HepG2 (cell line): ENCODE measurements at regions not wholly inside any gene's neighbourhood (a gene's known extent, or its start where the extent isn't known, plus 50 kb on each side); places are given as distances from the start of the nearest gene placed in this dataset.

Experiments used
- ATAC-seq: fragments of 200-7000 bp; cut with Tn5 transposase; 3 replicates; pipeline ENCODE4 v1.9.1; 2020; ENCODE audit warnings: mild to moderate bottlenecking, moderate library complexity
- BruUV-seq: library from RNA; stranded (reverse); fragments of 400-500 nt; replicated peaks from 2 replicates; lab custom pipeline; 2021; lab: Mats Ljungman, UMichigan
- CTCF ChIA-PET: fragments of 300-600 bp; formaldehyde crosslinking; extraction: SDS; loops from one replicate; lab custom pipeline; 2021; ENCODE audit warnings: low total read pairs, inconsistent platforms, low intra/inter-chr PET ratio; lab: Yijun Ruan, JAX
- POLR2A ChIA-PET: fragments of 350-600 bp; sonication (Branson Sonifier 250); formaldehyde crosslinking; loops from one replicate; lab custom pipeline; 2020; ENCODE audit warnings: antibody characterized with exemption, inconsistent platforms; lab: Yijun Ruan, JAX
- DNase-seq: peaks from one replicate; pipeline ENCODE4 v3.0.0-alpha.2; 2015; ENCODE audit warnings: low spot score
- FAIRE-seq: peaks from 3 replicates; lab custom pipeline; 2011; peaks lifted over from hg19 to GRCh38; lab: Jason Lieb, UNC
- H2AFZ ChIP-seq: one replicate; pipeline ENCODE4 v1.6.1; 2011; ENCODE audit warnings: low read length, inconsistent platforms
- H3K27ac ChIP-seq: fragments of 300-600 bp; 3 replicates; pipeline ENCODE4 v1.8.0; 2011; ENCODE audit warnings: mixed run types, mild to moderate bottlenecking, mixed read lengths, low read length, inconsistent platforms; ENCODE audit not compliant: insufficient read depth; ENCODE audit errors: extremely low read length
- H3K27me3 ChIP-seq, 2 experiments: fragments of 200-600 bp in 1 of 2; 2 replicates in 1 of 2; 3 replicates in 1 of 2; pipeline versions ENCODE4 v1.6.0 to v1.8.0; 2011; ENCODE audit warnings: low read length in 2 of 2, mild to moderate bottlenecking in 2 of 2, moderate library complexity in 2 of 2, inconsistent platforms in 1 of 2; ENCODE audit not compliant: insufficient read depth in 2 of 2, control insufficient read depth in 1 of 2
- H3K36me3 ChIP-seq, 2 experiments: fragments of 200-600 bp in 1 of 2; replicated peaks in 1 of 2; 2 replicates in 1 of 2; 3 replicates in 1 of 2; pipeline versions ENCODE4 v1.5.1 to v1.8.0; 2011; ENCODE audit warnings: low read length in 2 of 2, inconsistent platforms in 1 of 2; ENCODE audit not compliant: insufficient read depth in 2 of 2, control insufficient read depth in 1 of 2
- H3K4me1 ChIP-seq: 2 replicates; pipeline ENCODE4 v1.5.1; 2012; ENCODE audit warnings: low read length, inconsistent platforms; ENCODE audit not compliant: insufficient read depth
- H3K4me2 ChIP-seq: 2 replicates; pipeline ENCODE4 v1.6.0; 2011; ENCODE audit warnings: low read depth, low read length, inconsistent platforms
- H3K4me3 ChIP-seq, 3 experiments: fragments of 200-600 bp in 1 of 3; sonication (generic), shearing (Covaris generic) in 1 of 3; replicated peaks in 1 of 3; 2 replicates each; pipeline ENCODE4 v1.5.1; 2011 to 2016; ENCODE audit warnings: low read length in 3 of 3, inconsistent platforms in 2 of 3, low read depth in 2 of 3, mild to moderate bottlenecking in 2 of 3, control low read depth in 1 of 3, mixed read lengths in 1 of 3; ENCODE audit not compliant: insufficient read depth in 1 of 3
- H3K79me2 ChIP-seq: one replicate; pipeline ENCODE4 v1.6.1; 2011; ENCODE audit warnings: low read length, inconsistent platforms; ENCODE audit not compliant: insufficient read depth
- H3K9ac ChIP-seq: 2 replicates; pipeline ENCODE4 v1.6.0; 2011; ENCODE audit warnings: mild to moderate bottlenecking, low read depth, low read length, inconsistent platforms; ENCODE audit not compliant: insufficient read depth
- H3K9me3 ChIP-seq: 2 replicates; pipeline ENCODE4 v1.5.1; 2012; ENCODE audit warnings: mild to moderate bottlenecking, low read length
- H4K20me1 ChIP-seq: 2 replicates; pipeline ENCODE4 v1.6.0; 2011; ENCODE audit warnings: inconsistent platforms, mild to moderate bottlenecking, low read length, moderate library complexity; ENCODE audit not compliant: insufficient read depth
- CREB3 ChIP-seq: sonication (generic); formaldehyde crosslinking; IDR thresholded peaks from 2 replicates; pipeline ENCODE4 v1.5.0; 2020; ENCODE audit warnings: missing genetic modification reagents
- ETV6 ChIP-seq: sonication (generic); formaldehyde crosslinking; conservative IDR thresholded peaks from 2 replicates; pipeline ENCODE4 v1.4.0; 2020; ENCODE audit warnings: missing genetic modification reagents
- GPN1 ChIP-seq: sonication (generic); formaldehyde crosslinking; IDR thresholded peaks from 2 replicates; pipeline ENCODE4 v1.5.1; 2020; ENCODE audit warnings: missing genetic modification reagents, borderline replicate concordance
- HNF4A ChIP-seq: sonication (generic); formaldehyde crosslinking; IDR thresholded peaks from 2 replicates; pipeline ENCODE4 v1.4.0; 2020; ENCODE audit warnings: missing genetic modification reagents
- HNF4G ChIP-seq, 2 experiments: sonication (generic) in 1 of 2; formaldehyde crosslinking in 1 of 2; IDR thresholded peaks; 2 replicates each; pipeline versions ENCODE4 v1.4.0 to v1.6.1; 2011 to 2020; ENCODE audit warnings: borderline replicate concordance in 2 of 2, low read depth in 2 of 2, mild to moderate bottlenecking in 2 of 2, low read length in 1 of 2, missing genetic modification reagents in 1 of 2, moderate library complexity in 1 of 2
- KLF6 ChIP-seq: IDR thresholded peaks from 2 replicates; pipeline ENCODE4 v1.8.0; 2016; ENCODE audit warnings: missing biosample characterization, missing genetic modification reagents
- MBNL3 ChIP-seq: fragments of 250-450 bp; sonication (Bioruptor Pico); conservative IDR thresholded peaks from 2 replicates; pipeline ENCODE4 v1.8.0; 2022; ENCODE audit warnings: mild to moderate bottlenecking, inconsistent platforms
- MED13 ChIP-seq: sonication (generic); formaldehyde crosslinking; IDR thresholded peaks from 2 replicates; pipeline ENCODE4 v1.5.0; 2020; ENCODE audit warnings: missing genetic modification reagents
- MTA1 ChIP-seq: sonication (generic); formaldehyde crosslinking; IDR thresholded peaks from 2 replicates; pipeline ENCODE4 v1.4.0; 2020; ENCODE audit warnings: missing genetic modification reagents, mild to moderate bottlenecking, borderline replicate concordance
- NFE2 ChIP-seq: sonication (generic); formaldehyde crosslinking; IDR thresholded peaks from 2 replicates; pipeline ENCODE4 v1.4.0; 2020; ENCODE audit warnings: missing genetic modification reagents
- RAD21 ChIP-seq: fragments of 450-650 bp; formaldehyde crosslinking; IDR thresholded peaks from 2 replicates; pipeline ENCODE4 v1.5.0; 2020; ENCODE audit warnings: mild to moderate bottlenecking
- RBM22 ChIP-seq: fragments of 200-400 bp; formaldehyde crosslinking; optimal IDR thresholded peaks from 2 replicates; pipeline ENCODE3; 2017; ENCODE audit warnings: mild to moderate bottlenecking, low read length, moderate library complexity
- YY1 ChIP-seq: IDR thresholded peaks from 2 replicates; pipeline ENCODE4 v1.6.1; 2011; ENCODE audit warnings: low read length, low read depth, moderate library complexity, mild to moderate bottlenecking; ENCODE audit not compliant: insufficient read depth, insufficient replicate concordance
- ZBTB20 ChIP-seq: sonication (generic); formaldehyde crosslinking; IDR thresholded peaks from 2 replicates; pipeline ENCODE4 v1.8.1; 2023; ENCODE audit warnings: missing genetic modification reagents, low read depth, mild to moderate bottlenecking, borderline replicate concordance
- ZFP82 ChIP-seq: sonication (generic); formaldehyde crosslinking; IDR thresholded peaks from 2 replicates; pipeline ENCODE4 v1.5.1; 2020; ENCODE audit warnings: mild to moderate bottlenecking, missing genetic modification reagents, borderline replicate concordance
- ZNF121 ChIP-seq: sonication (generic); formaldehyde crosslinking; IDR thresholded peaks from 2 replicates; pipeline ENCODE4 v1.5.0; 2020; ENCODE audit warnings: mild to moderate bottlenecking, missing genetic modification reagents
- ZNF431 ChIP-seq: sonication (generic); formaldehyde crosslinking; IDR thresholded peaks from 2 replicates; pipeline ENCODE4 v1.9.0; 2022; ENCODE audit warnings: missing genetic modification reagents, low read depth, mild to moderate bottlenecking, borderline replicate concordance
- ZNF546 ChIP-seq: sonication (generic); formaldehyde crosslinking; conservative IDR thresholded peaks from 2 replicates; pipeline ENCODE4 v1.8.1; 2023; ENCODE audit warnings: mild to moderate bottlenecking, missing genetic modification reagents
- ZNF574 ChIP-seq: sonication (generic); formaldehyde crosslinking; IDR thresholded peaks from 2 replicates; pipeline ENCODE4 v1.4.0; 2020; ENCODE audit warnings: missing genetic modification reagents
- ZNF589 ChIP-seq: sonication (generic); formaldehyde crosslinking; conservative IDR thresholded peaks from 2 replicates; pipeline ENCODE4 v1.8.0; 2022; ENCODE audit warnings: mild to moderate bottlenecking, moderate library complexity, missing genetic modification reagents
- WGBS: methylation state at CpG from one replicate; pipeline ENCODE4 v1.1.6; 2017; ENCODE audit warnings: low lambda C conversion rate; 5-methylcytosine and 5-hydroxymethylcytosine counted together
- in situ Hi-C: cut with HindIII; loops from 2 replicates; pipeline ENCODE4 v1.10.0; 2017; ENCODE audit warnings: low pct_unique_long_range_greater_than_20kb; ENCODE audit not compliant: extremely low pct_ligation_motif_present
- intact Hi-C: fragments of 100-400 bp; cut with micrococcal nuclease; formaldehyde crosslinking; loops from one replicate; pipeline ENCODE4 v1.10.0; 2022; ENCODE audit not compliant: unreplicated experiment

- Histone ChIP-seq H3K9me3 (no peaks in the 10 kb centered on the region), H3K4me3 (no peak overlapping the region), H2AFZ (no peak overlapping the region), H3K27me3 (no peaks in the 10 kb centered on the region; a peak in 2 of 5 replicates), H3K79me2 (no peaks in the 10 kb centered on the region), H3K4me1 (no peaks in the 10 kb centered on the region), H3K27ac (no peak overlapping the region), H3K9ac (no peak overlapping the region), H4K20me1 (no peaks in the 10 kb centered on the region), H3K4me2 (no peak overlapping the region), H3K36me3 (no peaks in the 10 kb centered on the region)
- peak; percentile 11 for DNase-seq
- ChIA-PET CTCF (no interaction called here), POLR2A (no interaction called here)
- WGBS = 5% methylated on average over 2 of the region's 6 CpGs
- in situ Hi-C loops = loop anchor here (5.0 to 25.0 kb wide), 2 partner anchors 372 to 1872 kb away; no protein-coding TSS in a partner anchor
- intact Hi-C loops = loop anchor here (5.0 kb wide), 1 partner anchor 1542 kb away; no protein-coding TSS in a partner anchor
- ATAC-seq = peak; percentile 78
- BruUV-seq = no TSS peak
- no peak for FAIRE-seq
- TF ChIP-seq ZNF589 (CRISPR knock-in tag) = no peak
- no peak for TF ChIP-seq ZFP82 (CRISPR knock-in tag)
- TF ChIP-seq ETV6 = no peak
- TF ChIP-seq MBNL3 (CRISPR knock-in tag) = no peak
- TF ChIP-seq RBM22 = no peak
- no peak for TF ChIP-seq HNF4A
- no peak for TF ChIP-seq YY1
- no peak for TF ChIP-seq ZBTB20 (CRISPR knock-in tag)
- TF ChIP-seq RAD21 (CRISPR knock-in tag) = no peak
- TF ChIP-seq ZNF431 (CRISPR knock-in tag) = no peak
- TF ChIP-seq GPN1 (CRISPR knock-in tag) = no peak
- TF ChIP-seq MTA1 (CRISPR knock-in tag) = no peak
- no peak for TF ChIP-seq CREB3
- TF ChIP-seq HNF4G (IDR thresholded peaks at IDR 0.05; ENCODE audit: borderline replicate concordance, low read depth, low read length) = no peak
- TF ChIP-seq HNF4G (CRISPR knock-in tag; IDR thresholded peaks at IDR 0.05; ENCODE audit: borderline replicate concordance, low read depth) = no peak
- no peak for TF ChIP-seq ZNF121
- no peak for TF ChIP-seq MED13 (CRISPR knock-in tag)
- no peak for TF ChIP-seq NFE2
- no peak for TF ChIP-seq ZNF574 (CRISPR knock-in tag)
- TF ChIP-seq KLF6 = no peak
- TF ChIP-seq ZNF546 = no peak
These were observed 263.3 kb upstream of the PKDCC start for GRCh38 chr2:41784496-41784895.
